Fibroblast of peridontal ligament (primary cell): ENCODE measurements at regions not wholly inside any gene's neighbourhood (a gene's known extent, or its start where the extent isn't known, plus 50 kb on each side); places are given as distances from the start of the nearest gene placed in this dataset.
"Not testable (repeated sequence)": the region's sequence is repeated elsewhere in the genome, so short reads cannot be mapped to it uniquely, and the experiment has no call there.

Experiments
- DNase-seq: peaks from one replicate; pipeline ENCODE4 v3.0.0-alpha.2; 2010; ENCODE audit errors: extremely low read depth

DNA sequence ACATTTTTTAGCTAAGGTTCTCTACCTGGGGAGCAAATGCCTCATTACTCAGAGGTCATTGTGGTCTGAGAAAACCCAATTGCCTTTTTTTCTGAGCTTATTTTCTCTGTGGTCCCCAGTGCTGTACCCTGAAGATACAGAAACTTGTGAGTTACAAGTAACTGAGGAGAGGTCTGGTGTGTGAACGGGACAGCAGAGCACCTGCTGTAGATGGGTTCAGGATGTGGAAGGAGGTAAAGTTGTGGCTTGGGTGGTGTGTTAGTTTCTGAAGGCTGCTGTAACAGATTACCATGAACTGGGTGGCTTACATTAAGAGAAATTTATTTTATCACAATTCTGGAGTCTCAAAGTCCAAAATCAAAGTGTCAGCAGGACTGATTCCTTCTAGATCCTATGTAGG lies 449.1 kb upstream of the NRP1 start:
- DNase-seq: no peak

DNA sequence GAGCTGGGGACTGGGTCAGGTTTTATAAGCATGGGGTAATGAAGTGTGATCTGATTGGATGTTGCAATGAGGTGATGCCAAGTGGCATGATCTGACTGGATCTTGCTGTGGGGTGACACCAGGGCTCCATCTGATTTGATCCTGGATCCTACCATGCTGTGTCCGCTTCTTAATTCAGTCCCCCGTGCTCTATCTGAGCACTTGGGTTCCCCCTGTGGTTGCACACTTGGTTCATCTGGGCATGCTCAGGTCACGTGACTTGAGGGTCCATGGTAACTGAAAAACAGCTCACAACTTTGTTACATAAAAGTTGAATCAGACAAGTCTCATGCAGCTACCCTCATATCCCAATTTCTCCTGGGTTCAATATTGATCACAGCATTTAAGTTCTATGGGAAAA lies 448.6 kb upstream of the NRP1 start:
- DNase-seq: no peak

DNA sequence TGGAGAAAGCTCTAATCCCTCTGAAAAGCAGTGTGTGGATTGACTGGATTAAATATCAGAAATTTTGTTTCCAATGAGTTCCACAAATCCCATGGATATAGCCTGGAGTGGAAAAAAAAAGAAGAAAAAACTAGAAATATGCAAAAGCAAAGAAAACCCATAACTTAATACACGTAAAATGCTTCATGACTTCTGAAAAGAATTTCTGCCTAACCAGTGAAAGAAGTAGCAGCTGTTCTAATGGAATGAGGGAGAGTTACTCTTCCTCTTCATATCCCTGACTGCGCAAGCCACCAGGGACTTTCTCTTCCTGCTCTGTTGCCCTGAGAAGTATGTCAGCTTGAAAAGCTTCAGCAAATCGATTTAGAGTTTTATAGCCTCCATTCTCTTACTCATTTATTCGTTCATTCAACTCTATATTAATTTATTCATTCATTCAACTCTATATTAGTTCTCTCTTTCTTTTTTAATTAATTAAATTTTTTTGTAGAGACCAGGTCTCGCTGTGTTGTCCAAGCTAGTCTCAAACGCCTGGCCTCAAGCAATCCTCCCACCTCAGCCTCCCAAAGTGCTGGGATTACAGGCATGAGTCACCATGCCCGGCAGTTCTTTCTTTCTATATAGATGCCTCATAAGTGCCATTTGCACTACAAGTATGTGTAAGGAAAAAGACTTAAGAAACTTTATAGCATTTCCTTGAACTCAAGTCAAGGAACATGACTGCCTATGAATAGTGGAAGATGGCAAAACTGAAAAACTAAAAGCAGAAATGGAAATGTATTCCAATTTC lies 447.3 kb upstream of the NRP1 start:
- DNase-seq: peak; percentile 12

DNA sequence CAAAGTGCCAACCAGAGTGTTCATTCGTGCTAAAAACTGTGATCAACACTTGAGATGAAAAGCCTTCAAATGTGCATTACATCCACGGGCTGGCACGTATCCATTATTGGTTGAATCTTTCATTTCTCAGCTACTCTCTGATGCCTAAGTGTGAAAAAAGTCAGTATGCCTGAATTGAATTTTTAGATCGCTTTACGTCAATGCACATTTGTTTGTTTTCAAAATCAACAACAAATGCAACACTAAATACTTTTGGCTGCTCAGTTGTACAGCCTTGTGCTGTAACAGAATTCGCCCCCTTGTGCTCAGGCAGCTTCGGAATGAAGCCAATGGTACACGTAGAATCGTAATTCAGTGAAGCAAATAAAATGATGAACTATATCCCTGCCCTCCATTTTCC lies 446.5 kb upstream of the NRP1 start:
- DNase-seq: no peak

DNA sequence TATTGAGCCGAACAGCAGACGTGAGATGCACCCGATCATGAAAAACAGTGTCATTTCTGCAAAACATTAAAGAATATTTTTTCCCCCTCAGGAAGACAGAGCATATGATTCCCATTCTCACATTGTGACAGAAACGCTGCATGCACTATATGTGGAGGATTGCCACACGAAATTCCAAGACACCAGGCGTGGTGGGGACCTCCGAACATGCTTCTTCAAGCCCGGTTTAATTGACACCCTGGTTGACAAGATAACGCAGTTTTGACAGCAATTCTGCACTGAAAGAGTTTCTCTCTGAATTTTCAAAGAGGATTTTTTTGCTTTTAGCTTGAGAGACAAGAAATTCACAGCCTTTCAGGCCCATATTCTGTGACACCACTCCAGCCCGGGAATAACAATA lies 442.8 kb upstream of the NRP1 start:
- no peak for DNase-seq

DNA sequence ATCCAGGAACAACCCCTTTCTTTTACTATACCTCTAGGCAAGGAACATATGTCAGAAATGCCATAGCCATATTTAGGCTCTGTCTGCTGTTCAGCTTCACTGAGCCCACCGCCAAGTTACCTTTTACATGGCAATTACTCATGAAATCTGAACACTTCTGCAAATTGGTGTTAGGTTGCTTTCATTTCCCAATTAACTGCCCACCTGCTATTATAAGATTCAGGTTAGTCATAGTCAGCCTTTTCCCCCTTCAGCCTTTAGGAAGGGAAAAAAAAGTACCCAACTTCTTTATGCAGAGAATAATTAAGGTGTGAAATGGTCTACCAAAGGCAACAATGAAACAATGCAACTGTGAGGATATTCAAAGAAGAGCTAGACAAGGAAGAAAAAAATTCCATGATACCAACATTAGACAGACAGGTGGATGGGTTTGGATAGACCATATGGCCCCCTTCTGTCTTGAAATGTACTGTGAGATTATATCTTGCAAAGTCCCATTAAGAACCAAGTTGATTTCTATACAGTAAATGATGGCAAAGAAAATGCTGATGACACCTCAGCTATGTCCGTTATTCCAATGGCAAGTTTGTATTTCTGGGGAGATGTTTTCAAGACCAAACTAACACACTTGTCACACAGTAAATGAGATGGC lies 442.1 kb upstream of the NRP1 start:
- DNase-seq: no peak

DNA sequence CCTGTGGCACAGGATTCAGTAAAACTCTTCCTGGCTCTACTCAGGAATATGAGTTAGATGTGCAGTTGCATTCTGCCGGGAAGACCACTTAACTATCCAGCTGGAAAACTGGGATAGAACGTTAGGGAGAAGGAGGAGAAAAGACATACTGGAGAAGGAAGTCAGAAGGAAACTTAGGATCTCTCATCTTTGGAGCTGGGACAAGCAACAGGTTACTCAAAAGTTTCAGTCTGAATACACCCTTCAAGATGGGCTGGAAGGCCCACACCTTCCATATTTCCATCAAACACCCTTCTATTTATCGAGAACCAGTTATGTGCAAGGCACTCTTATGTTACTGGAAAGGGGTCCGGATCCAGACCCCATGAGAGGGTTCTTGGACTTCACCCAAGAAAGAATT lies 440.4 kb upstream of the NRP1 start:
- DNase-seq: no peak

DNA sequence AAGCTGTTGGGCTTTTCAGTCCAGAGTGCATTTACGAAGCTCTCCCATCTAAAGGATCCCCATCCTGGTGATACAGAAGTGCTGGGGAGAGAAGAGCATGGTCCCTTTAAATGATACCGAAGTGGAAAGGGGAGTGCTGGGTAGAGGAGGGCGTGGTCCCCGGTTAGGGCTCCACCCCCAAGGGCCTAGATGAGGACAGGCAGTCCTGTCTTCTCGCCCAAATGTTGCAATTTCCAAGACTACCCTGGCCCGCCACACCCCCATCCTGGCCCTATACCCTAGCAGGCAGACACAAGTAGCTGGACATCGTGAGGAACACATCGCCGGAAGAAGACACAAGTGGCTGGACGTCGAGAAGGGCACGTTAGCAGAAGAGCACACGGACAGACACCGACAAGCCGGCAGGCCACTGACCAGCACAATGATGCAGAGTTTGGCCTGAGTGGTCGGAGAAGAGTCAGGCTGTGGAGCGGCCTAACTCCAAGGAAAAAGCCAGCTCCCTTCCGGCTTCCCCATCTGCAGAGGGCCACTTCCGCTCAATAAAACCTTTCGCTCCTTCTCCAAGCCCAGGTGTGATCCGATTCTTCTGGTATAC lies 439.5 kb upstream of the NRP1 start:
- DNase-seq: no peak

DNA sequence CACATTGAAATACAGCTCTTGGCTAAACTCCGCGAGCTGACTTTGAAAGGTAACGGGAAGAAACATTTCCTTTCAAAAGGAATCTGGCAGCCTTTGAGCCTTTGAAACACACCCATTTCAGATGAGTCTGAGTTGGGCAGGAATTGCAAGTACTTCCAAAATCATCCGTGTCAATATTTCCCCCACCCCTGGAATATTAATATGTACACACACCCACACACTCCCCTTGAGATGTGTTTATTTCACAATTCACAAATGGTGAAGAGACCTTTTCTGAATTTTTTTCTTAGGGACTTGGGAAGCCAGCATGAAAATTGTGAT lies 438.7 kb upstream of the NRP1 start:
- DNase-seq: no peak

DNA sequence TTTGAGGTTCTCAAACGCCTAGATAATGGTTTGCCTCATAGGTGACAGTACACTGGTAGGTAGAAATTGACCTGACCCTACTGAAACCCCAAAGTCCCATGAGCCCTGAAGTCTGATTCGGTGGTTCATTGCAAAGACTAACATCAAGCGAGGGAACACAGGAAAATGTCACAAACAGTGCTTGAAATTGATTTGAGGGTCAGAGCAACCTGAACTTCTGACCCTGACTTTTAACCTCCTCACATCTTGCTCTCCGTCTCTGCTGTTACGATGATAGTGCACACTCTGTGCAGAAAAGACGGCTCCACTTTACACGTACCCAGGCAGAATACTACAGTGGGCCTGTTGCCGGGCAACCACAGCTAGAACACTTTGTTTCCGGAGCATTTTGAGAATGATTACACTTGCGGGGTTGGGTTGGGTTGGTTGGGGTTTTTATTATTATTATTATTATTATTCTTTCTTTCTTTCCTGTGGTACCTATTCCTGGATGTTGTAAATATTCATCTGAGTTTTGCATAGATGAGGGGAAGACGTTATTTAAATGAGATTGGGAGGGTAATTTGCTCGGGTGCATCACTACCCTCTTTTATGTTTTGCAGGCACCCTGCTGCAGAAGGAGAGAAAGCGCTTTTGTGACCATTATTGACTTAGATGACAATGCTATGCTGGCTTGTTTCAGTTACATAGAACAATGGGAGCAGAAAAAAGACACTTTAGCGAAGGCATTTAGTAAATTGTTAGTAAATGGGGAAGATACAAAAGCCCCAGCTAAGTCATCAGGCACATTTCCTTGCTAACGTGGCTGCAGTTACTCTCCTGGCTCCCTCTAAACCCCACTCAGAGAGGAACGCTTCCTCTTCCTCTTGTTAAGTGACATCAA lies 438.1 kb upstream of the NRP1 start:
- DNase-seq: no peak

DNA sequence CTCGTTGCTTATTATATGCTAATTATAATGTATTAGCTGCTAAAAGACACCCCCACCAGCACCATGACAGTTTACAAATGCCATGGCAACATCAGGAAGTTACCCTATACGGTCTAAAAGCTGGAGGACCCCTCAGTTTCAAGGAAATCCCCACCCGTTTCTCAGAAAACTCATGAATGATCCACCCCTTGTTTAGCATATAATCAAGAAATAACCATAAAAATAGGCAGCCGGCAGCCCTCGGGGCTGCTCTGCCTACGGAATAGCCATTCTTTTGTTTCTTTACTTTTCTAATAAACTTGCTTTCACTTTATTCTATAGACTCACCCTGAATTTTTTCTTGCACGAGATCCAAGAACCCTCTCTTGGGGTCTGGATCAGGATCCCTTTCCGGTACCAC lies 437.4 kb upstream of the NRP1 start:
- DNase-seq: not testable (repeated sequence)

DNA sequence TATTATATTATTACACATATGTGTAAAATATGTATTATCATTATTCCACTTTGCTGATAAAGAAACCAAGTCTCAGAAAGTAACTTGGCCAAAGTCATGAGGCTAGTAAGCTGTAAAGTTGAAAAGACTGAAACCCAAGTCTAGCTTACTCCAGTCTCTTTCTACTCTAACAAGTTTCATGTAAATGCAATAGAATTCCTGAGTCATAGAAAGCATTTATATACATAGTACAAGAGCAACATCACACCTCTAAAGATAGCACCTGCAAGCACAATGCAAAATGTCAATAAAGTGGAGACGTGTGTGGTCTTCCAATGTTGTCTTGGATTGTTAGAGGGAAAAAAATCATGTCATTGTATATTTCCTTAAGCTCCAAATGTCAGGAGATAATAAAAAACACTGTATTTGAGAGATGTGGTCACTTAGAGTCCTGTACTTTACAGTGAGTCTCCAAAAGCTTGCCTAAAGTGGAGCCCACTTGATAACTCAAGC lies 430.3 kb upstream of the NRP1 start:
- DNase-seq: no peak

DNA sequence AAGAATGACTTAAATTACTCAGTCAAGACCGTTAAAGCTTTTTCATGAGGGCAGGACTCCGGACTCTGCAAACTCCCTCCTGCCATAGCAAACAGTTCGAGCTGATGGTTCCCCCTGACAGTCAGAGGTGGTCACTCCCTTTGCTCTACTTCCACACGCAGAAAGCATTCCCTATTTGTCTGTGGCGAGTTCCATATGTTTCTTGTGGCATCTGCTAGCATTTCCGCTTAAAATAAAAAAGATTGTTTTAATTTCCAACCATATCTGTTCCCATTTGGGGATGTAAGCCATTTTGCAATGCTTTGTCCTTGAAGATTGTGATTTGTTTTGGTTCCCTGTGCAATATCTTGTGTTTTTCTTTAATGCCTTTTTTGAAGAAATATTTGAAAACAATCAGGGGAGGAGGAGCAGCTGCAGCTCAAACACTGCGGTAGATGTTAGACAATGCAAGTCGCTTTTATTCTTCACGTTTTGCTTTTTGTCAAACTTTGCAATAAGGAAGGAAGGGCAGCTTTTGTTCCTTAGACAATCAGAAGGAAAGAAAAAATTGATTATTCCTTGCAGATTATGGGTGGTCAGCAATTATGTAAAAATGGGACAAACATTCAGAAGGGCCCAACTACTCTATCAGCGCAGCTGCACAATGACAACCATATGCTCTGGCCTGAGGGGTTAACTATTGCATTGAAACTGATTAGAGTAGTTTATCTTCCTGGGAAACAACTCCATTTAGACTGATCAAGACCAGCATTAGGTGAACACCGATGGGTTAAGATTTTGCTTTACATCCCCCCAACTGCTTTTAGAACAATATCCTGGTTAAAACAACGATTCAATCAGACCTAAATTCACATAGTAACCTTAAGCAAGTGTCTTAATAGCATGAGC lies 425.8 kb upstream of the NRP1 start:
- DNase-seq: no peak

DNA sequence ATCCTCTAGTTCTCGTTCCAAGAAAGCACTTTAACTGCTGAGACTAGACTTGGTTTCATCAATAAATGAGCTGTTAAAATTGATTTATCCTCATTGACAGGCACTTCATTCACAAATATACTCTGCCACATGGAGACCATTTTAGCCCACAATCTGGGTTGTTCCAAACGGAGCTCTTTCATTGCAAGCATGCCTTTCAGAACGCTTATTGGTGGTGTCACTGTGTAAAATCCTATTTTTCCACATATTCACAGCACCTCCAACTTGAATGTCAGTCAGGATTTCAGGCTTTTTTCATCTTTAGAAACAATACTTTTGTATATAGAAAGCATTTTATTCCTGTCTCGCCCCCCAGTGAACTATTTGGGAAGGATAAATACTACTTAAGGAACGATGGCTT lies 424.7 kb upstream of the NRP1 start:
- DNase-seq: no peak

DNA sequence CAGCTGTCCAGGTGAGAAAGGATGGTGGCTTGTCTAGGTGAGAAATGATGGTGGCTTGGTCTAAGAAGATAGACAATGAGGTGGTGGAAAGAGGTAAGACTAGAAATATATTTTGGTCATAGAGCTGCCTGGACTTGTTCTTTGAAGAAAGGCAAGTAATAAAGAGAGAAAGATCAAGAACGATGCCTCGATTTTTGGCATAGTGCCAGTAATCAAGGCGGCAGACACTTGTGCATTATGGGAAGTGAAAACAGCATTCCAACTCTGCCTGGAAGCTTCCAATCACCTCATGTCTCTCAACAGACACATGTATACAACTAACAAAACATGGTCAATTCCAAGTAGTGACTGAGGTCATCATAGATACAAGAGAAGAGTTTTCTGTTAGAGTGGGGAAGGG lies 423.8 kb upstream of the NRP1 start:
- no peak for DNase-seq

DNA sequence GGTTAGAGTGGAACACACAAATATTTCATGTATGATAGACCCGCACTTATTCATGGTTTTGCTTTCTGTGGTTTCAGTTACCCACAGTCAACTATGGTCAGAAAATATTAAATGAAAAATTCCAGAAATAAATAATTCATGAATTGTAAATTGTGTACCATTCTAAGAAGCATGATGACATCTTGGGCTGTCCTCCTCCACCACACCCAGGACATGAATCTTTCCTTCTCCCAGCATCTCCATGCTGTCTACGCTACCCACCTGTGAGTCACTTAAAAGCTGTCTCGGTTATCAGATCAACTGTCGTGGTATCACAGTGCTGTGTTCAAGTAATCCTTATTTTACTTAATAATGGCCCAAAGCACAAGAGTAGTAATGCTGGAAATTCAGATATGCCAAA lies 419.6 kb upstream of the NRP1 start:
- no peak for DNase-seq

DNA sequence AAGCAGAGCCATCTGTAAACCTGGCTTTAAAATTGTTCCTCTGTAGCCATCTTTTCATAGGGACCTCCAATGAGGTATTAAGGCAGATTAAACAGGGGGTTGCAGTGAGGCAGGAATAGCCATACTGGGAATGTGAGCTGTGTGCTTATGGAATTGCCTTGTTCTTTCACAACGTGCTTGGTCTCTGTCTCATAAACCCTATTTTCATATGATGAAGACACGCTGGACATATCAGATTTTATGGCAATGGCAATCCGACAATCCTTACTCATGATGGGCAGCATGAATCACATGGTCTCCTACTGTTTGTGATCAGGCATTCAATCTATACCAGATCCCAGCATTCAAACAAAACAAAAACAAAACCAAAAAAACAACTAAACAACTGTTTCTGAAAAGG lies 418.9 kb upstream of the NRP1 start:
- no peak for DNase-seq

DNA sequence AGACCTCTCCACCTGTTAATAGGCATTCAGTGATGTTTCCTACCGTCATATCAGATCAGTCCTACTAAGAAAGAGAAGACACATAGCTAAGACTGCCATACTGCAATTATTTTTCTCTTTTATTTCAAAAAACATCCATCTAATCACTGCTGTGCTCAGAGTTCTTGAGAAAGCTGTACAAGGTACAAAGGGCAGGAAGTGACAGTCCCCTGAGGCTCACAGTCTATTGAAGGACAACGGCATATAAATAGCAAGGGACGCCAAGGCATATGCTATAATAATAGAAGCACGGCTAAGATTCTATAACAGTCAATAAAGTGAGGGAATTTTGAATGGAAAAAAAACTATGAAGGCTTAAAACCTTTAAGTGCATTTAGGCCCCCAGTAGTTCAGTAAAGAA lies 415.3 kb upstream of the NRP1 start:
- DNase-seq: no peak

DNA sequence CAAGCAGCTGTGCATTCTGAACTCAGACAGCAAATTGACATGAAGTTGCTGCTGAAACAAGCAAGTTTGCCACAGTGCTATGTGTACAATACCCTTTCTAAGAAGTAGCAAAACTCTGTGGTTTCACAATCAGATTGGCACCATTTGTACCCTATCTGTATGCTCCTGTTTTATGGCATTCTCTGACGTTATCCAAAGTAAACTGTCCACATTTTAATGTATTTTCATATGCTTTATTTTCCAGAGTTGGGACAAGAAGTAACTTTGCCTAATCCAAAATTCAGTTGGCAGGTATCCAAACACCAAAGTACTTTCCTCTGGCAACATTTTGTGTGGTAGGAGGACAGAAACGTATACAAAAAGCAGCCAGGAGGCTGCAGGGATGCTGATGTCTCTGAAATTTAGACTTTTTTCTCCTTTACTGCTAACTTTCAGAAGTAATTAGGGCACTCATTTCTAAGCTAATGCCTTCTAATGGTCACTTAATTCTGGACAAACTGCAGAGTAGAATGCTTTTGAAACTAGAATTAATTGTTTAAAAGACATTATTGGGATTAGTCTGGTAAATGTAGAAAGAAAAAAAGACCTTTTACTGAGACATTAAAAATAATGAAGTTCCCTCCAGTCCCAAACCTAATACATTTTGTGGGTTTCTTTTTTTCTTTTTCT lies 414.7 kb upstream of the NRP1 start:
- peak; percentile 23 for DNase-seq

DNA sequence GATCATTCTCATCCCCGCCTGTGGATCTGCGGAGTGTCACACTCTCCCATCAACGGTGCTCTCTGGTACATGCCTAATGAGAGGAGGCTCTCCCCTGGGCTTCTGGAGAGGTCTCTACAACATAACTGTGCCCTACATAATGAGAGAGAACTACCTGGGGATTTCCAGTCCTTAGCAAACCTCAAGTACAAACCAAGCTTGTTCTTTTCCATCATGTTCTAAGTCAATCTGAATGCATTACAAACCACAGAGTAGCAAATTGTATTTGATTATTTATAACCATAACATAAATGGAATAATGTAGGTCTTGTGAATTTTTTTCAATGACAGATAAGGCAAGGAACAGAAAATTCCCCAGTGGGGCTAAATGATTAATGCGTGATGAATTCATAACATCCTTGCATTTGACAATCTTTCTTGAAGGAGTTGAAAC lies 412.4 kb upstream of the NRP1 start:
- DNase-seq: no peak

DNA sequence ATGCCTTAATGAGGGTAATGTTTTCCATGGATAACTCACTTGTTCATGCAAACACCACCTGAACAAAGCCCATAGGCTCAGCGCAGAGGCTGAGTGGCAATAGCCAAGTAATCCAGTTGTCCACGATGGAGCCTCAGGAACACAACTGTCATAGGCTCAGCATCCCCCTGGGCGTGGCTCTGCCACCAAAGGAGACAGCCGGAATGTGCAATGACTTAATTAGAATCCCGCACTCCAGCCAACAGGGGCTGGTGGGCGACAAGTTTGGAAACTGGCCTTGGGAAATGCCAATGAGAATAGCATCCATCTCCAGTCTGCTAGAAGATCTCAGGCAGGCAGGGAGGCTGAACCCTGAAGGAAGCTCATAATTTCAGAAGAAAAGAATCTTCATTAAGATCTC lies 411.7 kb upstream of the NRP1 start:
- no peak for DNase-seq
